ENCODE measurements at regions not wholly inside any gene's neighbourhood (a gene's known extent, or its start where the extent isn't known, plus 50 kb on each side); places are given as distances from the start of the nearest gene placed in this dataset.
A peak's percentile ranks its signal among the peaks of the same experiment; 100 is the strongest.

- DNase-seq, result no peak
Observed at GRCh38 chr11:133693110-133693509, 152.2 kb downstream of the SPATA19 start.

GRCh38 chr11:133692126-133692934 is 153.0 kb downstream of the SPATA19 start:
- no peak for DNase-seq

- no peak for DNase-seq
Observed at GRCh38 chr11:133687781-133688180, 155.5 kb upstream of the OPCML start.

- DNase-seq, result peak; percentile 43
Observed at GRCh38 chr11:133681901-133682300, 149.6 kb upstream of the OPCML start.

- no peak for DNase-seq
Observed at GRCh38 chr11:133679896-133680295, 147.6 kb upstream of the OPCML start.

- DNase-seq, result no peak
Observed at GRCh38 chr11:133678191-133678590, 145.9 kb upstream of the OPCML start.

- no peak for DNase-seq
Observed at GRCh38 chr11:133677387-133677786, 145.1 kb upstream of the OPCML start.

GRCh38 chr11:133676265-133676664 is 144.0 kb upstream of the OPCML start:
- DNase-seq, result no peak

- DNase-seq, result no peak
Observed at GRCh38 chr11:133669371-133670053, 137.2 kb upstream of the OPCML start.

GRCh38 chr11:133663135-133663985 is 131.1 kb upstream of the OPCML start:
- no peak for DNase-seq

GRCh38 chr11:133661846-133662245 is 129.5 kb upstream of the OPCML start:
- no peak for DNase-seq

- no peak for DNase-seq
Observed at GRCh38 chr11:133660202-133660568, 127.9 kb upstream of the OPCML start.

- DNase-seq, result no peak
Observed at GRCh38 chr11:133659538-133660201, 127.4 kb upstream of the OPCML start.

GRCh38 chr11:133657054-133657453 is 124.8 kb upstream of the OPCML start:
- DNase-seq, result no peak

- DNase-seq, result no peak
Observed at GRCh38 chr11:133656082-133656635, 123.9 kb upstream of the OPCML start.

GRCh38 chr11:133654630-133655212 is 122.4 kb upstream of the OPCML start:
- DNase-seq, result no peak

GRCh38 chr11:133653336-133653735 is 121.0 kb upstream of the OPCML start:
- DNase-seq, result no peak

GRCh38 chr11:133650082-133650481 is 117.8 kb upstream of the OPCML start:
- no peak for DNase-seq

GRCh38 chr11:133649040-133649439 is 116.7 kb upstream of the OPCML start:
- no peak for DNase-seq

GRCh38 chr11:133639408-133639807 is 107.1 kb upstream of the OPCML start:
- DNase-seq, result no peak

- no peak for DNase-seq
Observed at GRCh38 chr11:133638921-133639320, 106.6 kb upstream of the OPCML start.

GRCh38 chr11:133636711-133637355 is 104.5 kb upstream of the OPCML start:
- DNase-seq, result no peak

All from NCI-H2171 (cell line).